Esophagus muscularis mucosa (tissue), 4 donors: ENCODE measurements at regions not wholly inside any gene's neighbourhood (a gene's known extent, or its start where the extent isn't known, plus 50 kb on each side); places are given as distances from the start of the nearest gene placed in this dataset.

Experiments
- EP300 ChIP-seq: sonication (generic); formaldehyde crosslinking; IDR thresholded peaks from one replicate; pipeline ENCODE4 v1.6.1; 2017; ENCODE audit warnings: antibody characterized with exemption
- POLR2A ChIP-seq: fragments of 450-650 bp; IDR thresholded peaks from one replicate; pipeline ENCODE4 v1.6.1; 2017; ENCODE audit warnings: antibody characterized with exemption, moderate library complexity, mild to moderate bottlenecking, low read depth
- TF ChIP-seq, protein P1 (sequence below), 3 experiments: fragments of 200-600 bp in 2 of 3; fragments of 450-650 bp in 1 of 3; sonication (generic) in 2 of 3; IDR thresholded peaks; one replicate each; pipeline ENCODE4 v1.5.1; 2017 to 2019; ENCODE audit warnings: antibody characterized with exemption in 3 of 3, mild to moderate bottlenecking in 2 of 3, moderate library complexity in 1 of 3

DNA sequence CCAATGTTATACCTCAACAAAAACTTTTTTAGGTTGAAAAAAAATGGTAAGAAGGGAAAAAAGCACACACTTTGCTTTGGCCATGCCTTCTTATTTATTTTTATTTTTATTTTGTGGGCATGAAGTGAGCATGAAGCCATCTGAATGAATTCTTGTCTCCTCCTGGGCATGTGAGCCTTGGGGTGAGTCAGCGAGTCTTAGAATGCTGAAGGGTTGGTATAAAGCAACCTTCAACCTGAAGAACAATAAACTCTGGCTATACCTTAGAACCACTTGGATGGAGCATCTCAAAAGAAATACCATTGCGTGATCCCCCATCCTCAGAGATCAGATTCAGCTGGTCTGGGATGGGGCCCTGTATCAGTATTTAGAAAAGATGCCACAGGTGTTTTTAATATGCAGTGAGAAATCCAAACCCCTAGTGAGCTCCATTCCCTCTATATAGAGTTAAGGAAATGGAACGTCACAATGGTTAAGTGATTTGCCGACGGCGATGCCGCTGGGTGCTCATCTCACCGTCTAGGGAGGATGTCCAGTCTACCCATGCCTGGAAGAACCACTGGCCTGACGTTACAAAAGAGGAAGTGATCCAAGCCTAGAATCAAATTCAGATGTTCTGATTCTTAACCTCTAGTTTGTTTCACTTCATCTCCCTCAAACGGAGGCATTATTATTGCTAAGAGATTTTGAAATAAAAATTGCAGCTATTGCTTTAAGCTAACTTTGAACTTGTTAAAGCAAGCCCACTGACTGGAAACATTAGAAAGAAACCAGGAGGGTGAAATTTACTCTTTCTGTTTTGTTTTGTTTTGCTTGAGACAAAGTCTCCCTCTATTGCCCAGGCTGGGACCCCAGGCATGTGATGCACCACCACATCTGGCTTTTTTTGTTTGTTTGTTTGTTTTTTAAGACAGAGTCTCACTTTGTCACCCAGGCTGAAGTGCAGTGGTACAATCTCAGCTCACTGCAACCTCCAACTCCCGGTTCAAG is 67.1 kb downstream of the EDN1 start:
- TF ChIP-seq, protein P1, sequence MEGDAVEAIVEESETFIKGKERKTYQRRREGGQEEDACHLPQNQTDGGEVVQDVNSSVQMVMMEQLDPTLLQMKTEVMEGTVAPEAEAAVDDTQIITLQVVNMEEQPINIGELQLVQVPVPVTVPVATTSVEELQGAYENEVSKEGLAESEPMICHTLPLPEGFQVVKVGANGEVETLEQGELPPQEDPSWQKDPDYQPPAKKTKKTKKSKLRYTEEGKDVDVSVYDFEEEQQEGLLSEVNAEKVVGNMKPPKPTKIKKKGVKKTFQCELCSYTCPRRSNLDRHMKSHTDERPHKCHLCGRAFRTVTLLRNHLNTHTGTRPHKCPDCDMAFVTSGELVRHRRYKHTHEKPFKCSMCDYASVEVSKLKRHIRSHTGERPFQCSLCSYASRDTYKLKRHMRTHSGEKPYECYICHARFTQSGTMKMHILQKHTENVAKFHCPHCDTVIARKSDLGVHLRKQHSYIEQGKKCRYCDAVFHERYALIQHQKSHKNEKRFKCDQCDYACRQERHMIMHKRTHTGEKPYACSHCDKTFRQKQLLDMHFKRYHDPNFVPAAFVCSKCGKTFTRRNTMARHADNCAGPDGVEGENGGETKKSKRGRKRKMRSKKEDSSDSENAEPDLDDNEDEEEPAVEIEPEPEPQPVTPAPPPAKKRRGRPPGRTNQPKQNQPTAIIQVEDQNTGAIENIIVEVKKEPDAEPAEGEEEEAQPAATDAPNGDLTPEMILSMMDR (IDR thresholded peaks at IDR 0.05): no peak
- TF ChIP-seq POLR2A (no peak), EP300 (no peak)
